Endothelial cell (in vitro differentiated cells): ENCODE measurements at regions not wholly inside any gene's neighbourhood (a gene's known extent, or its start where the extent isn't known, plus 50 kb on each side); places are given as distances from the start of the nearest gene placed in this dataset.

Experiments used
- DNase-seq: peaks from one replicate; pipeline ENCODE4 v3.0.0; 2021; ENCODE audit warnings: low spot score
- H3K27ac Mint-ChIP-seq: one replicate; pipeline ENCODE4 v1.8.0; 2021; ENCODE audit warnings: mixed read lengths, inconsistent platforms; ENCODE audit not compliant: unreplicated experiment
- H3K27me3 Mint-ChIP-seq: one replicate; pipeline ENCODE4 v1.8.0; 2021; ENCODE audit warnings: mild to moderate bottlenecking, moderate library complexity, mixed read lengths, inconsistent platforms; ENCODE audit not compliant: unreplicated experiment
- H3K36me3 Mint-ChIP-seq: one replicate; pipeline ENCODE4 v1.8.0; 2021; ENCODE audit warnings: mild to moderate bottlenecking, low read depth, mixed read lengths, inconsistent platforms; ENCODE audit not compliant: unreplicated experiment
- H3K4me1 Mint-ChIP-seq: one replicate; pipeline ENCODE4 v1.8.0; 2021; ENCODE audit warnings: mild to moderate bottlenecking, mixed read lengths, inconsistent platforms; ENCODE audit not compliant: unreplicated experiment
- H3K4me3 Mint-ChIP-seq: one replicate; pipeline ENCODE4 v1.8.0; 2021; ENCODE audit warnings: mild to moderate bottlenecking, mixed read lengths, inconsistent platforms; ENCODE audit not compliant: unreplicated experiment
- H3K9me3 Mint-ChIP-seq: one replicate; pipeline ENCODE4 v1.8.0; 2021; ENCODE audit warnings: mixed read lengths, inconsistent platforms; ENCODE audit not compliant: unreplicated experiment
- CTCF ChIP-seq: fragments of 200-600 bp; sonication (generic); IDR thresholded peaks from one replicate; pipeline ENCODE4 v1.5.0; 2021; ENCODE audit warnings: antibody characterized with exemption; ENCODE audit not compliant: unreplicated experiment

GRCh38 chr2:83240611-83241010, 1218.5 kb downstream of the SUCLG1 start:
- H3K4me1 Mint-ChIP-seq, result no peaks in the 10 kb centered on the region
- H3K36me3 Mint-ChIP-seq, result peaks cover 4% of the 10 kb centered on the region
- no peaks in the 10 kb centered on the region for H3K27me3 Mint-ChIP-seq
- no peak for TF ChIP-seq CTCF
- no peak overlapping the region for H3K27ac Mint-ChIP-seq
- H3K9me3 Mint-ChIP-seq, result no peaks in the 10 kb centered on the region
- no peak overlapping the region for H3K4me3 Mint-ChIP-seq
- DNase-seq, result no peak

- no peaks in the 10 kb centered on the region for H3K27me3 Mint-ChIP-seq
- no peak for DNase-seq
- H3K4me3 Mint-ChIP-seq, result no peak overlapping the region
- no peaks in the 10 kb centered on the region for H3K36me3 Mint-ChIP-seq
- TF ChIP-seq CTCF, result no peak
- no peak overlapping the region for H3K27ac Mint-ChIP-seq
- no peaks in the 10 kb centered on the region for H3K9me3 Mint-ChIP-seq
- no peaks in the 10 kb centered on the region for H3K4me1 Mint-ChIP-seq
Measured at GRCh38 chr2:83238111-83238510, 1221.0 kb downstream of the SUCLG1 start.

- no peak overlapping the region for H3K27ac Mint-ChIP-seq
- no peaks in the 10 kb centered on the region for H3K27me3 Mint-ChIP-seq
- no peaks in the 10 kb centered on the region for H3K4me1 Mint-ChIP-seq
- no peak for TF ChIP-seq CTCF
- no peak for DNase-seq
- H3K4me3 Mint-ChIP-seq, result no peak overlapping the region
- no peaks in the 10 kb centered on the region for H3K36me3 Mint-ChIP-seq
- H3K9me3 Mint-ChIP-seq, result no peaks in the 10 kb centered on the region
Measured at GRCh38 chr2:83234246-83234645, 1224.8 kb downstream of the SUCLG1 start.

- H3K36me3 Mint-ChIP-seq, result no peaks in the 10 kb centered on the region
- H3K4me3 Mint-ChIP-seq, result no peak overlapping the region
- no peak for DNase-seq
- H3K4me1 Mint-ChIP-seq, result no peaks in the 10 kb centered on the region
- TF ChIP-seq CTCF, result no peak
- no peak overlapping the region for H3K27ac Mint-ChIP-seq
- H3K27me3 Mint-ChIP-seq, result no peaks in the 10 kb centered on the region
- H3K9me3 Mint-ChIP-seq, result no peaks in the 10 kb centered on the region
Measured at GRCh38 chr2:83233781-83234180, 1225.3 kb downstream of the SUCLG1 start.

- H3K4me3 Mint-ChIP-seq, result no peak overlapping the region
- no peaks in the 10 kb centered on the region for H3K36me3 Mint-ChIP-seq
- H3K9me3 Mint-ChIP-seq, result no peaks in the 10 kb centered on the region
- no peaks in the 10 kb centered on the region for H3K4me1 Mint-ChIP-seq
- DNase-seq, result no peak
- TF ChIP-seq CTCF, result peak; percentile 42
- H3K27me3 Mint-ChIP-seq, result no peaks in the 10 kb centered on the region
- no peak overlapping the region for H3K27ac Mint-ChIP-seq
Measured at GRCh38 chr2:83233326-83233725, 1225.8 kb downstream of the SUCLG1 start.
